ENCODE measurements at regions not wholly inside any gene's neighbourhood (a gene's known extent, or its start where the extent isn't known, plus 50 kb on each side); places are given as distances from the start of the nearest gene placed in this dataset.

DNA sequence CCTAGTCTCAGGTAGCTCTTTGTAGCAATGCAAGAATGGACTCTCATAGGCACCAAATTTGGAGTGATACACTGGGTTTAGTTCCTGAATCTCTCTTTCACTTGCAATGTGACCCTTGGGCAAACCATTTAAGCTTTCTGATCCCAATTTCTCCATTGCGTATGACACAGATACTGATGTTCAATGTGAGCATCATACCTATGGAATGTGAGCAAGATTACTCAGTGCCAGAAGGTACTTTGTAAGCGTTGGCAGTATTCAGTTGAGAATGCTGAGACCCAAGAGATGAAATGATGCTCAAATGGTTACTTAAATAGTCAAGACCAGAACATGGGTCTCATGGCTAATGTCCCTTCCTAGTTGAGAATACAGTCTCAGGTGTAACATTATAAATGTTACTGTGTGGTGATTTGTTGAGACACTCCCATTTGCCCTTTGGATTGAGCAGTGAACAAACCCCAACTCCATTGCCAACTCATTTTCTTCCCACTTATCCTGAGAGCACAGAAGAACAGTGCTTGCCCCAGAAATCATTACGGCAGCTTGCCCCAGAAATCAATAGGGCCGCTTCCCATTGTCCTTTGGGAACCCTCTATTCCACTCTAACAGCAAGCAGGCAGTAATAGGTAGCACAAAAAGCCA is 134.1 kb downstream of the SOX9 start:
- Histone ChIP-seq H3K4me2 (no peak overlapping the region), H3K27me3 (ENCODE audit: insufficient read depth) (no peaks in the 10 kb centered on the region), H3K9me2 (ENCODE audit: insufficient read depth) (0 out of 2 replicates have a peak, but pooled peaks cover 8% of the 10 kb centered on the region), H4K20me1 (replicated peaks; ENCODE audit: insufficient read depth) (no peaks in the 10 kb centered on the region), H3K27ac (ENCODE audit: low read depth) (no peak overlapping the region), H3K79me2 (replicated peaks; ENCODE audit: insufficient read depth) (no peaks in the 10 kb centered on the region), H3F3A (replicated peaks; ENCODE audit: low read depth) (no peaks in the 10 kb centered on the region), H2AFZ (no peak overlapping the region), H3K4me1 (ENCODE audit: insufficient read depth) (peaks cover 5% of the 10 kb centered on the region; the same call in 1 of the 2 replicates), H3K4me3 (no peak overlapping the region), H3K36me3 (ENCODE audit: insufficient read depth) (no peaks in the 10 kb centered on the region)
- ATAC-seq: no peak
- no peak overlapping the region for H3K4me3 Mint-ChIP-seq
- H3K9me3 Mint-ChIP-seq: peaks cover 3% of the 10 kb centered on the region; the same call in 2 of the 3 replicates
- TF ChIP-seq JUNB (IDR thresholded peaks at IDR 0.05; ENCODE audit: unreplicated experiment) (no peak), CREB1 (CRISPR knock-in tag; IDR thresholded peaks at IDR 0.05; ENCODE audit: low read depth) (no peak), POLR2AphosphoS5 (IDR thresholded peaks at IDR 0.05; ENCODE audit: low read depth) (no peak), ZNF114 (CRISPR knock-in tag; IDR thresholded peaks at IDR 0.05) (no peak), EZH2 (IDR thresholded peaks at IDR 0.05; ENCODE audit: low read depth, unreplicated experiment) (no peak), CTCF (conservative IDR thresholded peaks at IDR 0.05; ENCODE audit: low read depth in 2 of 2) (no peak), EZH2phosphoT487 (IDR thresholded peaks at IDR 0.05; ENCODE audit: unreplicated experiment) (no peak), NANOG (IDR thresholded peaks at IDR 0.05; ENCODE audit: borderline replicate concordance) (no peak), REST (IDR thresholded peaks at IDR 0.05; ENCODE audit: unreplicated experiment) (no peak), STAT1 (IDR thresholded peaks at IDR 0.05; ENCODE audit: unreplicated experiment) (no peak), ZNF331 (CRISPR knock-in tag; IDR thresholded peaks at IDR 0.05; ENCODE audit: low read depth) (no peak)
- TF ChIP-seq, protein P1, sequence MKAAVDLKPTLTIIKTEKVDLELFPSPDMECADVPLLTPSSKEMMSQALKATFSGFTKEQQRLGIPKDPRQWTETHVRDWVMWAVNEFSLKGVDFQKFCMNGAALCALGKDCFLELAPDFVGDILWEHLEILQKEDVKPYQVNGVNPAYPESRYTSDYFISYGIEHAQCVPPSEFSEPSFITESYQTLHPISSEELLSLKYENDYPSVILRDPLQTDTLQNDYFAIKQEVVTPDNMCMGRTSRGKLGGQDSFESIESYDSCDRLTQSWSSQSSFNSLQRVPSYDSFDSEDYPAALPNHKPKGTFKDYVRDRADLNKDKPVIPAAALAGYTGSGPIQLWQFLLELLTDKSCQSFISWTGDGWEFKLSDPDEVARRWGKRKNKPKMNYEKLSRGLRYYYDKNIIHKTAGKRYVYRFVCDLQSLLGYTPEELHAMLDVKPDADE (IDR thresholded peaks at IDR 0.05): no peak
- TF ChIP-seq, protein P2, sequence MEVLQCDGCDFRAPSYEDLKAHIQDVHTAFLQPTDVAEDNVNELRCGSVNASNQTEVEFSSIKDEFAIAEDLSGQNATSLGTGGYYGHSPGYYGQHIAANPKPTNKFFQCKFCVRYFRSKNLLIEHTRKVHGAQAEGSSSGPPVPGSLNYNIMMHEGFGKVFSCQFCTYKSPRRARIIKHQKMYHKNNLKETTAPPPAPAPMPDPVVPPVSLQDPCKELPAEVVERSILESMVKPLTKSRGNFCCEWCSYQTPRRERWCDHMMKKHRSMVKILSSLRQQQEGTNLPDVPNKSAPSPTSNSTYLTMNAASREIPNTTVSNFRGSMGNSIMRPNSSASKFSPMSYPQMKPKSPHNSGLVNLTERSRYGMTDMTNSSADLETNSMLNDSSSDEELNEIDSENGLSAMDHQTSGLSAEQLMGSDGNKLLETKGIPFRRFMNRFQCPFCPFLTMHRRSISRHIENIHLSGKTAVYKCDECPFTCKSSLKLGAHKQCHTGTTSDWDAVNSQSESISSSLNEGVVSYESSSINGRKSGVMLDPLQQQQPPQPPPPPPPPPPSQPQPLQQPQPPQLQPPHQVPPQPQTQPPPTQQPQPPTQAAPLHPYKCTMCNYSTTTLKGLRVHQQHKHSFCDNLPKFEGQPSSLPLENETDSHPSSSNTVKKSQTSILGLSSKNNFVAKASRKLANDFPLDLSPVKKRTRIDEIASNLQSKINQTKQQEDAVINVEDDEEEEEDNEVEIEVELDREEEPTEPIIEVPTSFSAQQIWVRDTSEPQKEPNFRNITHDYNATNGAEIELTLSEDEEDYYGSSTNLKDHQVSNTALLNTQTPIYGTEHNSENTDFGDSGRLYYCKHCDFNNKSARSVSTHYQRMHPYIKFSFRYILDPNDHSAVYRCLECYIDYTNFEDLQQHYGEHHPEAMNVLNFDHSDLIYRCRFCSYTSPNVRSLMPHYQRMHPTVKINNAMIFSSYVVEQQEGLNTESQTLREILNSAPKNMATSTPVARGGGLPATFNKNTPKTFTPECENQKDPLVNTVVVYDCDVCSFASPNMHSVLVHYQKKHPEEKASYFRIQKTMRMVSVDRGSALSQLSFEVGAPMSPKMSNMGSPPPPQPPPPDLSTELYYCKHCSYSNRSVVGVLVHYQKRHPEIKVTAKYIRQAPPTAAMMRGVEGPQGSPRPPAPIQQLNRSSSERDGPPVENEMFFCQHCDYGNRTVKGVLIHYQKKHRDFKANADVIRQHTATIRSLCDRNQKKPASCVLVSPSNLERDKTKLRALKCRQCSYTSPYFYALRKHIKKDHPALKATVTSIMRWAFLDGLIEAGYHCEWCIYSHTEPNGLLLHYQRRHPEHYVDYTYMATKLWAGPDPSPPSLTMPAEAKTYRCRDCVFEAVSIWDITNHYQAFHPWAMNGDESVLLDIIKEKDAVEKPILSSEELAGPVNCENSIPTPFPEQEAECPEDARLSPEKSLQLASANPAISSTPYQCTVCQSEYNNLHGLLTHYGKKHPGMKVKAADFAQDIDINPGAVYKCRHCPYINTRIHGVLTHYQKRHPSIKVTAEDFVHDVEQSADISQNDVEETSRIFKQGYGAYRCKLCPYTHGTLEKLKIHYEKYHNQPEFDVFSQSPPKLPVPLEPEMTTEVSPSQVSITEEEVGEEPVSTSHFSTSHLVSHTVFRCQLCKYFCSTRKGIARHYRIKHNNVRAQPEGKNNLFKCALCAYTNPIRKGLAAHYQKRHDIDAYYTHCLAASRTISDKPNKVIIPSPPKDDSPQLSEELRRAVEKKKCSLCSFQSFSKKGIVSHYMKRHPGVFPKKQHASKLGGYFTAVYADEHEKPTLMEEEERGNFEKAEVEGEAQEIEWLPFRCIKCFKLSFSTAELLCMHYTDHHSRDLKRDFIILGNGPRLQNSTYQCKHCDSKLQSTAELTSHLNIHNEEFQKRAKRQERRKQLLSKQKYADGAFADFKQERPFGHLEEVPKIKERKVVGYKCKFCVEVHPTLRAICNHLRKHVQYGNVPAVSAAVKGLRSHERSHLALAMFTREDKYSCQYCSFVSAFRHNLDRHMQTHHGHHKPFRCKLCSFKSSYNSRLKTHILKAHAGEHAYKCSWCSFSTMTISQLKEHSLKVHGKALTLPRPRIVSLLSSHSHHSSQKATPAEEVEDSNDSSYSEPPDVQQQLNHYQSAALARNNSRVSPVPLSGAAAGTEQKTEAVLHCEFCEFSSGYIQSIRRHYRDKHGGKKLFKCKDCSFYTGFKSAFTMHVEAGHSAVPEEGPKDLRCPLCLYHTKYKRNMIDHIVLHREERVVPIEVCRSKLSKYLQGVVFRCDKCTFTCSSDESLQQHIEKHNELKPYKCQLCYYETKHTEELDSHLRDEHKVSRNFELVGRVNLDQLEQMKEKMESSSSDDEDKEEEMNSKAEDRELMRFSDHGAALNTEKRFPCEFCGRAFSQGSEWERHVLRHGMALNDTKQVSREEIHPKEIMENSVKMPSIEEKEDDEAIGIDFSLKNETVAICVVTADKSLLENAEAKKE (CRISPR knock-in tag; IDR thresholded peaks at IDR 0.05): no peak
- H3K36me3 Mint-ChIP-seq (ENCODE audit: low read depth): no peaks in the 10 kb centered on the region
- H3K27ac Mint-ChIP-seq: no peak overlapping the region
- H3K27me3 Mint-ChIP-seq (ENCODE audit: insufficient read depth, low read depth, poor library complexity): peaks cover 5% of the 10 kb centered on the region
- peaks cover 11% of the 10 kb centered on the region for H3K4me1 Mint-ChIP-seq
- no peak for DNase-seq (ENCODE audit: low spot score)

Data from GM23338 (cell line).